ENCODE measurements at regions not wholly inside any gene's neighbourhood (a gene's known extent, or its start where the extent isn't known, plus 50 kb on each side); places are given as distances from the start of the nearest gene placed in this dataset.
A peak's percentile ranks its signal among the peaks of the same experiment; 100 is the strongest.
"Not testable (repeated sequence)": the region's sequence is repeated elsewhere in the genome, so short reads cannot be mapped to it uniquely, and the experiment has no call there.

DNA sequence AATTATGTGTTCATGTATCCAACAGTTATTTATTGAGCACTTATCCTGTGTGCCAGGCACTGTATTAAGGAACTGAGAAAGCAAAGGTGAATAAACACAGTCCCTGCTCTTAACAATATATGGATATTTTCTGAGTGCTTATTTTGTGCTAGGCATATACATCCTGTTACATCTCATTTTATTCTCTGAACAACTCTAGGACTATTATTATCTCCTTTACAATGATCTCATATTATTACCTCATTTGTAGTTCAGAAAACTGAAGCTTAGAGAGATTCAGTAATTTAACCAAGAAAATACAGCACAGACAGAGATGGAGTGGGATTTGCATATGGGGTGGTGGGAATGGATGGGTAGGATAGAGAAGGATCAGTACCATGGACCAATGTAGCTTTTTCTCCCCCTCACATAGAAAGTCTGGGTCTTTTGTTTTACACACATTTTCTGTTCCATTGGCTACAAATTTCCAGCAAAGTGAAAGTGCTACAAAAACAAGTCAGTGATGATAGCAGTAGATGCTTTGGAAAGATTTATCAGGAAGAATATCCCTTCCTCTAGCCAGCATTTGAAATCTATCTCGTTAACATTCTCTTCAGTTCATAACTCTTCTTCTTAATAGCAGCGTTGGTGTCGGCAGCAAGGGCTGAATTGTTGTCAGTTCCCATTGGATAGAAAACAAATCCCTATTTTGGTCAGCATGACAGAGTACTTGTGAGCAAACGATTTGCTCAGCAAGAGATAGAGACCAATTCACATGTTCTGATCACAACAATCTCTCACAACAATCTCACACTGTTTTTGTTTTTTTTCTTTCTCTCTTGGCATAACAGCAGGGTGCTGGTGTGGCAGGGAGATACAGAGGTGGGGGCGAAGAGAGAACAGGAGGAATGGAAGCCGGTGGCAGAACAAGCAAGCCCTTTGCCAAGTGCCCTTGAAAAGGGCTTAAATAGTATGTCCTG lies 102.2 kb upstream of the KCTD1 start:
- peak; percentile 89 for DNase-seq (ENCODE audit: low spot score)

DNA sequence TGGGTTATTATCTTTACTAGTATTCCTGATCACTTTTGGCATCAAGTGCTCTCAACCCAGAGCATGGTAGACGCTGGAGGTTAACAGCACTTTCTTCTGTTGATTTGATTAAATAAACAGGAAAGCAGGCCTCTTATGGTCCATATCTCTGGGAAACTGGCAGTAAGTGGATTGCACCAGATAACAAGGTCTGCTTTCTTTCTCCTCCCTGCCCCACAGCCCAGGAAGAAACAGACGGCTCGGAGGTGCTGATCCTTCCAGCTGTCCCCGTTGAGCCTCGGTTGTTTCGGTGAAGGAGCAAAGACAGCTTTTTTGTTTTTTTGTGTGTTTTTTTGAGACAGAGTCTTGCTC lies 100.8 kb upstream of the KCTD1 start:
- DNase-seq (ENCODE audit: low spot score) = no peak

DNA sequence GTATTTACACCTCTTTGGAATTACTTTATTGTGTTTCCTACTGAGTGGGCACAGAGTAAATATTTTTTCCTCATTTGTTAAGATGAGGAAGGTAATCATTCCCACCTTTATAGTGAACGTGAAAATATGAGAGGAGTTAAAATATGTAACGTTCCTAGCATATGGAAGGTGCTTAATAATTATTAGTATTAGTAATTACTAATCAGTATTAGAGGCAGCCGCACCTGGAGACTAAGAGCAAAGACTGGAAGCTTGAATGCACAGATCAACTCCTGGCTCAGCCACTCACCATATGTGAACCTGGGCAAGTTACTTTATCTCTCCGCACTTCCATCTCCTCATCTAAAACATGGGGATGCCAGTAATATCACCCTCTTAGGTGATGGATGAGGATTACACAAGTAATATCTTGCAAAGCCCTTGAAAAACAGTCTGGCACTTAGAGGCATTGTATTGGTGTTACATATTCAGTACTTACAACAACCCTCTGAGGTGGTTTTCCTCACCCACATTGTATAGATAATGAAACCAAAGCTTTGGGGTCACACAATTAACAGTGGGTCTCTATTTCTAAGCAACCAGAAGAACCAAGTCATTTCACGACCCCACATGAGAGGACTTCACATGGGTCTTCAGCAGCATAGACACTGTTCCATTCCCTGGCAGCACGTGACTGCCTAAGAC lies 100.3 kb upstream of the KCTD1 start:
- DNase-seq (ENCODE audit: low spot score) = no peak

DNA sequence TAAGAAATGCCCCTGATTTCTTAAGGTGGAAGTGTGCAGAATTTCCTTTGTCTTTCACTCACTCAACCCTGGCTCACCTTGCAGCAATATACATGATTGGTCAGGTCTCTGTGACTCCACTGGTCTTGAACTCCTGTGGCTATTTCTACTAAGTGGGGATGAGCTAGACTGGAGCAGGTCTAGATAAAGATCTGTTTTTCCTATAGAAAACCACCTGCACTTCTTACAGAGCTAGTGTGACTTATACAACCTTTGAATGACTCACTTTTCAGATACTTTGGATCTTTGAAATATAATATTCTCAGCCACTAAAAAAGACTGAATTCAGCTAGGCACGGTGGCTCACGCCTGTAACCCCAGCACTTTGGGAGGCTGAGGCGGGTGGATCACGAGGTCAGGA lies 98.5 kb upstream of the KCTD1 start:
- no peak for DNase-seq (ENCODE audit: low spot score)

DNA sequence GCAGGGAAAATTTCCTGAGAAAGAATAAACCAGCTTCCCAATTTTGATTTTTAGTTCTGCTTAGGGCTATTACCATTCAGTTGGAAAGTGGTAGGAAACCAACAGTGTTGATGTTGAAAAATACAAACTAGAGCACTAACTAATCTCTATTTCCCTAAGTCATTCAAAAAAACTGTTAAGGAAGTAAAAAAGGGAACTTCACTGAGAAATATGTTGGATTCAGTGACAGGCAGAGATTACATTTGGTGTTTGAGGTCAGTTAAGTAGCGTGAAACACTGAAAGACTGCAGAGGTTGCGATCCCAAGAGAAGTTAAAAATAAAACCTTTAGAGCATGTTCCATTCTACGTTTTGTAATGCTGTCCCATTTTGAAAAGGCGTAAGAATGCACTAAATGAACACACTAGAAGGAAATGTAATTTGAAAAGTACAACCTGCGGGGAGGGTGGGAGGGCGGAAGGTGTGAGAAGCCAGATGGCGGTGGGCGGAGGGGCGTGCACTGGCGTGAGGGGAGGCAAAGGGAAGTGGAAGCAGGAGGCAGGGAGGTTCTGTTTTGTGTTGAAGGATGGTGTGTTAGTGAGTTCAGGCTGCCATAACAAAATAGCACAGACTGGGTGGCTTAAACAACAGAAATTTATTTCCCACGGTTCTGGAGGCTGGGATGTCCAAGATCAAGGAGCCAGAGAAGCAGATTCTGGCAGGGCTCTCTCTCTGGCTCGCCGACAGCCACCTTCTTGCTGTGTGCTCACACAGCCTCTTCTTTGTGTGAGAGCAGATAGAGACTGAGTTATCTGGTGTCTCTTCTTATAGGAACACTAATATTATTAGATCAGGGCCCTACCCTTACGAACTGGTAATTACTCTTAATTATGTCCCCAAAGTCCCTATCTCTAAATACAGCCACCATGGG lies 94.3 kb upstream of the KCTD1 start:
- DNase-seq (ENCODE audit: low spot score) = no peak

DNA sequence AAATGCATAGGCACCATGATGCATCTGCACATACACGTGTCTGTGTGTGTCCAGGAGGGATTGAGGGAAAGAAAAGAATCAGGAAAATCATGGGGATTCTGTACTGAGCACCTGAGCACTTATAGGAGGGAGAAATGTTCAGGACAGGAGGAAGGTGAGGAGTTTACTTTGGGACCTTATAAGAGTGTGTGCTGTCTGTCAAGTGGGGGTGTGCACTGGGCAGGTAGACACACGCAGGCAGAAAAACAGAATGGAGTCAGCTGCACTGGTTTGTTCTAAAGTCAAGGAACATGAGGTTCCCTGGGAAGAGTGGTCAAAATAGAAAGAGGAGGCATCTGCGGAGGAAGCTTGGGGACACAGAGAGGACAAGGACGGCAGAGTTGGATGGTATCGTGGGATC lies 92.2 kb upstream of the KCTD1 start:
- no peak for DNase-seq (ENCODE audit: low spot score)

DNA sequence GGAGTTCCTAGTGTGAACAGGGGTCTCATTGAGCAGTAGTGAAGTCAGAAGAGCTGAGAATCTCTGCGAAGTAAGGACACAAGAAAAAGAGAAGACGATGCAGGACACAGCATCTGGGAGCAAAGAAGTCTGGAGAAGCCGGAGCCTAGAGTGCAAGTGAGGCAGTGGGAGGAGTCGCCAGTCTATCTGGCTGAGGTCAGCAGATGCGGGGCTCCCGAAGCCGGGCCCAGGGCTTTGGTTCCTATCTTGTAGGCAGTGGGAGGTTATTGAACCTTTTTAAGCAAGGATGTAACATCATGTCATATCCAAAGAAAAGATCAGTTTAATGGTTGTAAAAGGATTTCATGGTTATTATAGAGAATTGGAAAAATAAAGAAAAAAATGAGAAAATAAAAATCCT lies 90.8 kb upstream of the KCTD1 start:
- no peak for DNase-seq (ENCODE audit: low spot score)

DNA sequence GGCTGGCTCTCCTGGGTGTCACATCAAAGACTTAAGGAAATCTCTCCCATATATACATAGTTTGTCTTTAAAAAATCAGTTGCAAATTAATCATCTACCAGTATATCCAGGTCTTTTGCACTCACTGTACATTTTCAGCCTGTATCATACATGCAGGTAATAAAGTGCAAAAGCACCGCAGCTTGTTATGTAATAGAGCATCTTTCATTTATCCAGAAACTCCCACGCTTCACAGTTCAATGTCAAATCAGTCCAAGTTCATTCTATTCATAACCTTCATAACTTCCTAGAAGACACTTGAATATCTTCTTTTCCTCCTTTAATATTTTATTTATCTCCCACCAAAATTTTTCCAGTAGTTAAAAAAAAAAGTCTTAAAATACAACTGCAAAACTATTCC lies 89.6 kb upstream of the KCTD1 start:
- DNase-seq (ENCODE audit: low spot score) = no peak

DNA sequence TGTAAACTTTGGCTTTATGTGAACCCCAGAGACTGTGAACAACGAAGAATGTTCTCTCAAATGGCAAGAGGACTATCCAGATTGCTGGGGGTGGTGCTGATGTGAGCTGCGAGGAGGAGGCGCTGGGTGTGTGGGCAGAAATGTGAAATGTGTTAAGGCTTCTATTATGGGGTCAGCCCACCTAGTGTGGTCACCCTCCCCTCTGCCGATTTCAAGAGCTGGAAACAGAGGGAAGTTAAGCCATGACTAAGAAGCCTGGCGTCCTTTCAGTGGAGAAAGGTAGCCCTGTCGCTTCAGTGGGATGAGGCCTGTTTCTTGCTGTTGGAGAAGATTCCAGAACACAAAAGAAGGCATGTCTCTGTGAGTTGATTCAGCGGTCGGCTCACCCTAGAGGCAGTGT lies 89.0 kb upstream of the KCTD1 start:
- no peak for DNase-seq (ENCODE audit: low spot score)

DNA sequence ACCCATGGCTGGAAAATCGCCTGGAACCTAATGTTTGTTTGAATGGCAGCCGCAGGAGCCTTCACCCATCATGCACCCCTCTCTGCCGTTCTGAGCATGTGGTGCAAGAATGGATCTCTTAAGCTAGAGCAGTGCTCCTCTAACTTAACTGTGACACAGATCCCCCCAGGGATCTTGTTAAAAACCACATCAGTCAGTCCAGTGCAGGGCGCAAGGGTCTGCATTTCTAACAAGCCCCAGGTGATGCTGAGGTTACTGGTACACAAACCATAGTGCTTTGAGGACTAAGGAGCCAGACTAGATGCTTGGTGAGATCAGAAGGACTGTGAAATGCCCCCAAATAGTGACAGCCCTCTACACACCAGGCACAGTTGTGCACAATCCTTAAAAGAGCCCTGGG lies 87.1 kb upstream of the KCTD1 start:
- no peak for DNase-seq (ENCODE audit: low spot score)

DNA sequence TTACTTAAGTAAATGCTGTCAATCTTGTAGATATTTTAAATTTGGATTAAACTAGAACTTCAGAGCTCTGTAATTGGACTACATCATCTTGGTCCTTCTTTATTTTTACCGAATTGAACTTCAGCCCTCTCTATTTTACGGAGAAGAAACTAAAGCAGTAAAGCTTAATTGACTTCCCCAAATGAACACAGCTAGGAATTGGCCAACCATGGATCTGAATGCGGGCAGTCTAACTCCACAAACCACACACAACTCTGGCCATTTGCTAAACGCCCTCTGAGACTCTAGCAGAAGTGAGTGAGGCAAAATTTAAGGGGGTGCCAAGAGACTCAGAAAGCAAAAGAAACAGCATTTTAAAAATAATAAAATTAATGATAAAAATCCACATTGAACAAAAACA lies 86.3 kb upstream of the KCTD1 start:
- no peak for DNase-seq (ENCODE audit: low spot score)

DNA sequence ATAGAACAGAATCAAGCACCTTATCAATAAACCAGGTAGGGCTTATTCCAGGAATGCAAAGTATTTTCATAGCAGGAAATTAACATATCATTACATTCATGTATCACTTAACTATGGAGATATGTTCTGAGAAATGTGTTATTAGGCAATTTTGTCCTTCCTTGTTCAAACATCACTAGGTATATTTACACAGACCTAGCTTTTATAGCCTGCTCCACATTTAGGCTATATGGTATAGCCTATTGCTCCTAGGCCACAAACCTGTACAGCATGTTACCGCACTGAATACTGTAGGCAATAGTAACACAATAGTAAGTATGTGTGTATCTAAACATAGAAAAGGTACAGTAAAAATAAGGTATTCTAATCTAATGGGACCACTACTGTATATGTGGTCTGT lies 82.8 kb upstream of the KCTD1 start:
- no peak for DNase-seq (ENCODE audit: low spot score)

DNA sequence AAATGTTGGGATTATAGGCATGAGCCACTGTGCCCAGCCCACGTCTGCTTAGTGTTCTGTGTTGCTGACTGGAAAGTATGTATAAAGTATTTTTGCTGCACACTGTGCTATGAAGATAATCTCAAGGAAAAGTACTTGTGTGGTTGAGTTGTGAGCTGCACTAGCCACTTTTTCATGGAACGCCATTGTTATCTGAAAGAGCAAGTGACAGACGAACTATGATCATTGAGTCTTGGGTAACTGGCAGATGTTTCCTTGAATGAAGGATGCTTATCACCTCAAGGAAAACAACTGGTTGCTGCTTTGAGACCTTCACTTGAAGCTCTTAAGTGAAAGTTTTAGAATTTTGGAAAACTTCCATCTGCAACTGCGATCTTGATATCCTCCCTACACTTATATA lies 82.2 kb upstream of the KCTD1 start:
- no peak for DNase-seq (ENCODE audit: low spot score)

DNA sequence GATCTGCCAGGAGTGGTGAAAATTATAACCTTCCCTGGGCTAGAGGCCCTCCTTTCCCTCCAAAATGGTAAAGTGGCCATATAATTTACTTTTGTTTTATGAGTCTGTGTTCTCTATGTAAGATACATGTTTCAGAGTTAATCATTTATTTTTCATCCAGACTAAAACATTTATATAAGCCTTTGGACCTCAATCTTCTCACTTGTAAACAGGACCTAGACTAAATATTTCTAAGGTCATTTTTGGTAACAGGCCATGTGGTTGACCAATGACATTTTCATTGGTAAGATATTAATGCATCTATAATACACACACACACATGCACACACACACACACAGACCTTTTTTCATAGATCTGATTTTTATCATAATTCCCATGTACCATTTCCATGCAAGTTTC lies 79.7 kb upstream of the KCTD1 start:
- DNase-seq (ENCODE audit: low spot score) = no peak

DNA sequence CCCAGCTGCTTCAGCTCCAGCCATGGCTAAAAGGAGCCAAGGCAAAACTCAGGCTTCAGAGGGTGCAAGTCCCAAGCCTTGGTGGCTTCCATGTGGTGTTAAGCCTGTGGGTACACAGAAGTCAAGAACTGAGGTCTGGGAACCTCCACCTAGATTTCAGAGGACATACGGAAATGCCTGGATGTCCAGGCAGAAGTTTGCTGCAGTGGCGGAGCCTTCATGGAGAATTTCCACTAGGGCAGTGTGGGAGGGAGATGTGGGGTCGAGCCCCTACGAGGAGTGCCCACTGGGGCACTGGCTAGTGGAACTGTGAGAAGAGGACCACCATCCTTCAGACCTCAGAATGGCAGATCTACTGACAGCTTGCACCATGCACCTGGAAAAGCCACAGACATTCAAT lies 76.1 kb upstream of the KCTD1 start:
- DNase-seq (ENCODE audit: low spot score) = no peak

DNA sequence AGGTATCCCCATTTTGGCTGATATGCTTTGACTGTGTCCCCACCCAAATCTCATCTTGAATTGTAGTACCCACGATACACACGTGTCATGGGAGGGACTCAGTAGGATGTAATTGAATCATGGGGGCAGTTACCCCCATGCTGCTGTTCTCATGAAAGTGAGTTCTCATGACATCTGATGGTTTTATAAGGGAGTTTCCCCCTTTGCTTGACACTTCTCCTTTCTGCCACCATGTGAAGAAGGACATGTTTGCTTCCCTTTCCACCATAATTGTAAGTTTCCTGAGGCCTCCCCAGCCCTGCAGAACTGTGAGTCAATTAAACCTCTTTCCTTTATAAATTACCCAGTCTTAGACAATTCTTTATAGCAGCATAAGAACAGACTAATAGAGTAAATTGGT lies 75.0 kb upstream of the KCTD1 start:
- DNase-seq (ENCODE audit: low spot score) = not testable (repeated sequence)

DNA sequence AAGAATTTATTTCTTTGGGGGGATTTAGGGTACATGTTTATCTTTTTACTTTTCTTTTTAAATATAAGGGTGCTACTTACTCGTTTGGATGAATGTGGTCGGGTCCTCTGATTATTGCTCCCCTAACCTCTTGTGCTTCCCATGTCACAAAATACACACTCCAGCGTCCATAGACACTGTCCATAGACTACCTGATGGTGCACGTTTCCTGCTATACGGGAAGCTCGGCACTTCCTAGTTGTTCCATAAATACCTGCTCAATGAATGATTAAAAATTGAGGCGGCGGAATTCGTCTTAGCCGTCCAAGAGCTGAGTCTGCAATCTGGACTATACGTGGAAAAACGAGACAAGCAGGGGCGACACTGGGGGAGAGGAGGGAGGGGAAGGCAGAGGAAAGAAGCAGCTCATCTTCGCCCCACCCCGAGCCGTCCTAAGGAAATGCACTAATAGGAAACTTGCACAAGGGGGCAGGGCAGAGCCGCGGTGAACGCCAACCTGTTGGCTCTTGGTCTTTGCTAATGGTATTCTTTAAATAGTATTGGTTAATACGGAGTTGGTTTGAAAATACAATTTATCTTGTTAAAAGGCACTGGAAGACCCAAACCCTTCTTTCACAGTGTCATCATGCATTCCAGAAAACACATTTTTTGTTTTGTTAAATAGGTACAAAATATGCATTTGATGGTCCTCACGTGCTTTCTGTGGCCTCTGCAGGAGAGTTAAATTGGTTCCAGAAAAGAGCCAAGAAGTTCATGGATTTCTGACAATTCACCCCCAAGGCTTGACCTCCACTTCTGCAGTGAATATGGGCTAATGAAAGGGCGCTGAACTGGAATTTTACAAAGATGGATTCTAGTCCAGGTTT lies 73.0 kb upstream of the KCTD1 start:
- DNase-seq (ENCODE audit: low spot score) = peak; percentile 53

DNA sequence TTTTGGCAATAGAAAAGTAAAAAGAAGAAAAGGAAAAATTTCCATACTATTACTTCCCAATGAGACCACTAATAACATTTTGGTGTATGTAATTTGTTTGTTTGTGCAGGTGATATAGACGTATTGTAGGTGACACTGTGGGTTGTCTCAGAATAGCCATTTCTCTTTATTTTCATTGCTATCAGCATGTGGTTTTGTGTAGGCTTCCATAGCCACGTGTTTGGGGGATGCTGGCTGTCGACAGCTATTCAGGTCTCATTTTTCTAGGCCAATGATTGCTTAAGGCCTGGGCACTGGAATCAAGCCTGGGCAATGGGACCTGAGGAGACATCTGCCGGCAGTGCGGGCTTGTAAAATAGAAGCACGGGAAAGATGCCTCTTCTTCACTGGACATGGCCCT lies 71.0 kb upstream of the KCTD1 start:
- DNase-seq (ENCODE audit: low spot score) = no peak

DNA sequence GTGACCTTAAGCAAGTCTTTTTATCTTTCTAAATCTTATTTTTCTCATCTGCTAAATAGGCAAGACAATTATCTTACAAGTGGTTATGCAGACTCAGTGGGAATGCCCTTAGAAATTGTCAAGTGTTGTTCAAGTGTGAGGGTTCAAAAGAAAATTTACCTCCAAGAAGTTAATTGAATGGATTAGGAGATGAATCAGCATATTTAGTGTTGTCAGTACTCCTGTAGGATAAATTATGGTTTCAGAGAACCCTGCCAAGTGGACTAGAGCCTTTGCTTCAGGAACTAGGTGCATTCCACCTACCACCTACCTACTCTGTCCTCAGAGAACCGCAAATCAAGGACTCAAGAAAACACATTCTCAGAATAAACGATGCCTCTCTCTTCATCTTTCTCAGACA lies 69.8 kb upstream of the KCTD1 start:
- DNase-seq (ENCODE audit: low spot score) = no peak

DNA sequence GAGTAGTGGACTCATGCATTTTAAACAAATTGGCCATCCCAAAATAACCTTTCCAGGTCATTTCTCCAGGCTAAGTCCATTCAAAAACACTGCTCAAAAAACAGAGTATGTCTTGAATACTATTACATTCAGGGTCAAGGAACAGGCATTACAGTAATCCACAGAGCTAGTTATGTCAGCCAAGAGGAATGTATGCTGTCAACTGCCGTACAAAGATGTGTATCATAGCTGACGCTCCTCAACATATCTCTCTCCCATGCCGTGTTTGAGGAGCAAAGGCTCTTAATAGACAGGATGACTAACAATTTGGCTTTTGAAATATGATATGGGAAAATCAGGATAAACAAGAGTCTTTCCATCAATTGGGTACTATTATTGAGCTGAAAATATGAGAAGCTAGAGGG lies 68.8 kb upstream of the KCTD1 start:
- DNase-seq (ENCODE audit: low spot score) = no peak

DNA sequence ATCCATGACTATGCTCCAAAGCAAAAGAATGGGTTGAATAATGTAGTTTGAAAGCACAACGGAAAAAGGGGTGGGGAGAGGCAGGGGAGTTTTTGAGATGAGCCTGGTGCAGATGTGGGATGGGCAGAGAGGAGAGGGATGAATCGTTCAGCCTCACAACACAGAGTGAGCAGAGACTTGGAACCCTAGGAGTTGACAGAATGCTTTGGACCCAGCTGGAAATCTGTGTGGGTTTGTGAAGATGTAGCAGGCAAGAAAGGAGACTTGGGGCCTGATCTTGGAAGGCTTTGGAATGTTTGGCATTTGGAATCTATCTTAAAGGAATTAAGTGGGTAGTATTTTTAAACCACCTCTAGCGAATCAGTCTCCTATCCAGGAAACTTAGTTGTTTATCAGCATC lies 66.0 kb upstream of the KCTD1 start:
- no peak for DNase-seq (ENCODE audit: low spot score)

Data from globus pallidus (tissue), 1 donor.